SU-DHL-6 (cell line): ENCODE measurements at regions not wholly inside any gene's neighbourhood (a gene's known extent, or its start where the extent isn't known, plus 50 kb on each side); places are given as distances from the start of the nearest gene placed in this dataset.

Source experiments
- H2AFZ ChIP-seq: fragments of 200-600 bp; sonication (generic); 2 replicates; pipeline ENCODE4 v1.6.1; 2014; ENCODE audit warnings: low read depth, mild to moderate bottlenecking, moderate library complexity, mixed read lengths, antibody characterized with exemption, low read length; ENCODE audit not compliant: severe bottlenecking
- H3F3A ChIP-seq: fragments of 200-600 bp; shearing (Covaris generic); 2 replicates; pipeline ENCODE4 v1.6.0; 2016; ENCODE audit warnings: antibody characterized with exemption, mild to moderate bottlenecking; ENCODE audit not compliant: insufficient read depth
- H3K27ac ChIP-seq: fragments of 200-600 bp; sonication (generic); 2 replicates; pipeline ENCODE4 v1.5.1; 2016; ENCODE audit warnings: low read depth, mild to moderate bottlenecking, low read length, moderate library complexity, mixed read lengths
- H3K27me3 ChIP-seq: fragments of 200-600 bp; sonication (generic), shearing (Covaris generic); 2 replicates; pipeline ENCODE4 v1.6.0; 2014; ENCODE audit warnings: mild to moderate bottlenecking, low read length
- H3K36me3 ChIP-seq: fragments of 200-600 bp; sonication (generic); 2 replicates; pipeline ENCODE4 v1.6.1; 2014; ENCODE audit warnings: mild to moderate bottlenecking, low read length, mixed read lengths
- H3K4me2 ChIP-seq: fragments of 300-600, 200-600 bp; shearing (Covaris generic), sonication (generic); 2 replicates; pipeline ENCODE4 v1.6.0; 2014; ENCODE audit warnings: low read length, low read depth, mild to moderate bottlenecking; ENCODE audit not compliant: poor library complexity, severe bottlenecking
- H3K4me3 ChIP-seq: fragments of 200-600 bp; sonication (generic); 2 replicates; pipeline ENCODE4 v1.5.1; 2014; ENCODE audit warnings: antibody characterized with exemption, low read length, mild to moderate bottlenecking, mixed read lengths; ENCODE audit not compliant: insufficient read depth, poor library complexity, severe bottlenecking
- H3K79me2 ChIP-seq: fragments of 200-600 bp; sonication (generic); 2 replicates; pipeline ENCODE4 v1.6.1; 2014; ENCODE audit warnings: mild to moderate bottlenecking, low read length, moderate library complexity; ENCODE audit not compliant: insufficient read depth
- H3K9ac ChIP-seq: fragments of 200-600 bp; sonication (generic); 2 replicates; pipeline ENCODE4 v1.7.0; 2014; ENCODE audit warnings: mild to moderate bottlenecking, low read length
- H3K9me2 ChIP-seq: fragments of 200-600 bp; sonication (generic); replicated peaks from 2 replicates; pipeline ENCODE4 v1.6.1; 2014; ENCODE audit warnings: low read length; ENCODE audit not compliant: insufficient read depth
- H3K9me3 ChIP-seq: fragments of 200-600 bp; sonication (generic); 2 replicates; pipeline ENCODE4 v1.6.1; 2014; ENCODE audit warnings: low read length, mixed read lengths; ENCODE audit not compliant: insufficient read depth
- H4K20me1 ChIP-seq: fragments of 200-600 bp; sonication (generic); 2 replicates; pipeline ENCODE4 v1.6.1; 2014; ENCODE audit warnings: low read depth, mild to moderate bottlenecking, antibody characterized with exemption, low read length, moderate library complexity, mixed read lengths
- CTCF ChIP-seq: fragments of 200-600 bp; sonication (generic); IDR thresholded peaks from one replicate; pipeline ENCODE4 v1.5.1; 2017; ENCODE audit warnings: antibody characterized with exemption, mild to moderate bottlenecking, low read length, moderate library complexity; ENCODE audit not compliant: insufficient read depth, poor library complexity, severe bottlenecking
- EZH2phosphoT487 ChIP-seq: fragments of 200-600 bp; sonication (generic), shearing (Covaris generic); conservative IDR thresholded peaks from 2 replicates; pipeline ENCODE4 v1.6.1; 2018; ENCODE audit warnings: mild to moderate bottlenecking, antibody characterized with exemption, low read length, moderate library complexity, mixed read lengths

- H3K79me2 ChIP-seq: no peaks in the 10 kb centered on the region
These were observed 380.4 kb upstream of the CPEB2 start for GRCh38 chr4:14621731-14622463.

DNA sequence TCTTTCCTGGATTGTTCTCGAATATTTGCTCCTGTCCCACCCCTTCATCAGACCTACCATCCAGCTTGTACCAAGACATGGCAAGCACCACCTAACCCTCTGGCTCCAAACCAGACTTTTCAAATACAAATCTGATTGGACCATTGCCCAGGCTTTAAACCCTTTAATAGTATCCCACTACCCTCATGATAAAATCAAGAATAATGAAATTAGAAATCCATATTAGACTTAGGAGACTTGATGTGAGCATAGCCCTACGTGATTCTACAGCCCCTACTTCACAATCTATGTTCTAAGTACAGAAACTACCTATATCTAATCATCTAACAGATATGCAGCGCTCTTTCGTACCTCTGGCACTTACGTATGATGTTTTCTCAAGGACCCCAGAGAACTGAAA is 375.2 kb upstream of the CPEB2 start:
- Histone ChIP-seq H3K27ac (no peak overlapping the region), H3K9ac (no peak overlapping the region), H3K9me3 (no peaks in the 10 kb centered on the region), H3K9me2 (0 out of 2 replicates have a peak, but pooled peaks cover 3% of the 10 kb centered on the region), H3K27me3 (no peaks in the 10 kb centered on the region), H3K4me2 (no peak overlapping the region), H3K79me2 (no peaks in the 10 kb centered on the region), H3K4me3 (no peak overlapping the region), H3K36me3 (no peaks in the 10 kb centered on the region), H3F3A (no peaks in the 10 kb centered on the region), H2AFZ (no peak overlapping the region), H4K20me1 (no peaks in the 10 kb centered on the region)
- no peak for TF ChIP-seq EZH2phosphoT487
- no peak for TF ChIP-seq CTCF

More at GRCh38 chr4:14621731-14622463, 380.4 kb upstream of the CPEB2 start:
- Histone ChIP-seq H3F3A (no peaks in the 10 kb centered on the region), H3K9ac (no peak overlapping the region), H3K4me3 (no peak overlapping the region), H3K36me3 (no peaks in the 10 kb centered on the region), H3K9me3 (no peaks in the 10 kb centered on the region), H4K20me1 (no peaks in the 10 kb centered on the region), H3K27ac (no peak overlapping the region), H2AFZ (no peak overlapping the region), H3K9me2 (no peaks in the 10 kb centered on the region), H3K27me3 (no peaks in the 10 kb centered on the region), H3K4me2 (no peak overlapping the region)
- TF ChIP-seq EZH2phosphoT487: no peak
- no peak for TF ChIP-seq CTCF

GRCh38 chr4:14631806-14632440 is 370.4 kb upstream of the CPEB2 start:
- TF ChIP-seq CTCF (no peak), EZH2phosphoT487 (no peak)
- no peak overlapping the region for H3K27ac ChIP-seq
- no peak overlapping the region for H3K4me3 ChIP-seq
- no peaks in the 10 kb centered on the region for H3K79me2 ChIP-seq
- H3K36me3 ChIP-seq: no peaks in the 10 kb centered on the region
- no peaks in the 10 kb centered on the region for H3K9me3 ChIP-seq
- no peaks in the 10 kb centered on the region for H3F3A ChIP-seq
- H3K9ac ChIP-seq: no peak overlapping the region
- no peaks in the 10 kb centered on the region for H4K20me1 ChIP-seq
- H2AFZ ChIP-seq: no peak overlapping the region
- 0 out of 2 replicates have a peak, but pooled peaks cover 3% of the 10 kb centered on the region for H3K9me2 ChIP-seq
- H3K4me2 ChIP-seq: no peak overlapping the region
- H3K27me3 ChIP-seq: no peaks in the 10 kb centered on the region
